C4-2B (cell line): ENCODE measurements at regions not wholly inside any gene's neighbourhood (a gene's known extent, or its start where the extent isn't known, plus 50 kb on each side); places are given as distances from the start of the nearest gene placed in this dataset.

Experiments
- H3K27ac ChIP-seq: fragments of 450-650 bp; 2 replicates; pipeline ENCODE4 v1.5.1; 2017
- ZFX ChIP-seq: fragments of 450-650 bp; IDR thresholded peaks from 2 replicates; pipeline ENCODE4 v1.6.1; 2017
- TF ChIP-seq, protein P1 (sequence below): fragments of 450-650 bp; conservative IDR thresholded peaks from 2 replicates; pipeline ENCODE4 v1.5.1; 2017; ENCODE audit warnings: mild to moderate bottlenecking

- no peak for TF ChIP-seq ZFX
- TF ChIP-seq, protein P1, sequence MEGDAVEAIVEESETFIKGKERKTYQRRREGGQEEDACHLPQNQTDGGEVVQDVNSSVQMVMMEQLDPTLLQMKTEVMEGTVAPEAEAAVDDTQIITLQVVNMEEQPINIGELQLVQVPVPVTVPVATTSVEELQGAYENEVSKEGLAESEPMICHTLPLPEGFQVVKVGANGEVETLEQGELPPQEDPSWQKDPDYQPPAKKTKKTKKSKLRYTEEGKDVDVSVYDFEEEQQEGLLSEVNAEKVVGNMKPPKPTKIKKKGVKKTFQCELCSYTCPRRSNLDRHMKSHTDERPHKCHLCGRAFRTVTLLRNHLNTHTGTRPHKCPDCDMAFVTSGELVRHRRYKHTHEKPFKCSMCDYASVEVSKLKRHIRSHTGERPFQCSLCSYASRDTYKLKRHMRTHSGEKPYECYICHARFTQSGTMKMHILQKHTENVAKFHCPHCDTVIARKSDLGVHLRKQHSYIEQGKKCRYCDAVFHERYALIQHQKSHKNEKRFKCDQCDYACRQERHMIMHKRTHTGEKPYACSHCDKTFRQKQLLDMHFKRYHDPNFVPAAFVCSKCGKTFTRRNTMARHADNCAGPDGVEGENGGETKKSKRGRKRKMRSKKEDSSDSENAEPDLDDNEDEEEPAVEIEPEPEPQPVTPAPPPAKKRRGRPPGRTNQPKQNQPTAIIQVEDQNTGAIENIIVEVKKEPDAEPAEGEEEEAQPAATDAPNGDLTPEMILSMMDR: no peak
- no peak overlapping the region for H3K27ac ChIP-seq
Observed at GRCh38 chr3:40615110-40615915, 90.6 kb downstream of the ZNF621 start.

GRCh38 chr3:40615918-40616819 lies 91.4 kb downstream of the ZNF621 start:
- no peak overlapping the region for H3K27ac ChIP-seq
- TF ChIP-seq, protein P1: no peak
- no peak for TF ChIP-seq ZFX

DNA sequence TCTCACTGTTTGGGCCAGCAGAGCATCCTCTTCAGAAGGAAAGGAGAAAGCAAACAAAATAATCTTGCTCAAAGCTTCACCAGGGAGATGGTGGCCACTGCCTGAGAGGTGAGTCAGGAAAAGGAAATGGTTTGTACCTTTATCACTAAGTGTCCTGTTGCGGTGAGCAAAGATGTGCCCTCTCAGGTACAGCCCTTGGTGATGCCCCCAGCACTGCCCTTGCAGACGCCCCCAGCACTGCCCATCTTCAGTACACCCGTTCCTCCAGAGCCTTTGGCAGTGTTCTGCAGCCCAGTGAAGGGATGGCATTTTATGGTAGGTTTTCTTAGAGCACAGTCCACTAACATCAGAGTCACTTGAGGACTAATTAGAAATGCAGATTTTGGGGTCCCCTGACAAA lies 92.3 kb downstream of the ZNF621 start:
- H3K27ac ChIP-seq: no peak overlapping the region
- no peak for TF ChIP-seq ZFX
- TF ChIP-seq, protein P1: no peak

- H3K27ac ChIP-seq: no peak overlapping the region
- TF ChIP-seq, protein P1: no peak
- no peak for TF ChIP-seq ZFX
Observed at GRCh38 chr3:40618158-40618557, 93.4 kb downstream of the ZNF621 start.

DNA sequence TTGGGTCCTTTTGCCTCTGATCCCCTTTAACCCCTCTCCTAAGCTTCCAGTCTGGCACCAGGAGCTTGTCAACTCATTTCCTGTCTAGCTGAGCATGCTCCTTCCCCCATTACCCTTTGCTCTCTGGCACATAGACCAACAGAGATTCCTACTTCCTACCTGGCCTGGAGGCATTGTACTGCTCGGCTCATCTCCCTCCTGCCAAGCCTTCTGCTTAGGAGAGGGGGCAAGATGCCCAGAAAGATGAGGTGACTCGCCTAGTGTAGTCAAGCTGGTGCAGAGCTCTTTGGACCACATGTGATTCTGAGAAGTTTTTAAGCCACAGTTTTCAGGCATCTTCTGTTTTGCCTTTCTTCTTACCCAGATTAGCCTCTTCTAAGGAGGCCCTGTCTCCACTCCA lies 95.4 kb downstream of the ZNF621 start:
- H3K27ac ChIP-seq: no peak overlapping the region
- TF ChIP-seq, protein P1: no peak
- no peak for TF ChIP-seq ZFX

GRCh38 chr3:40621252-40621651 lies 96.5 kb downstream of the ZNF621 start:
- TF ChIP-seq ZFX: no peak
- TF ChIP-seq, protein P1: no peak
- no peak overlapping the region for H3K27ac ChIP-seq

DNA sequence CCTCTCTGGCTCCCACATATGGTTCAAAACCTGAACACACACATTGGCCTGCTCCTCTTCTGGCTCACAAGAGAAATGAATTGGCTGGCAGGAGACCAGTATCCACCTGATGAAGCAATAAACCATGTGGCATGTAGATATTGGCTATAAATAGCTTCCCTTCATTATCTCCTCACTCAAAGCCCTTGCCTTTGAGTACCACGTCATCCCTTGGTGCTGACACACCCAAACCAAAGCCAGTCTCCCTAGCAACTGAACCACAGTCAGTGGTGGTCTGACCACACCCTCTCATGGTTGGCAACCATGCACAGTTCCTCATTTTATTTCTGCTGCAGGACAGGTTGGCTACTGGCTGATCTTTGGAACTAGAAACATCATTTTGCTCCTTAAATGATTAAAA lies 98.8 kb downstream of the ZNF621 start:
- TF ChIP-seq, protein P1: no peak
- no peak for TF ChIP-seq ZFX
- no peak overlapping the region for H3K27ac ChIP-seq
